Activated naive CD4-positive, alpha-beta T cell treated with anti-CD3 and anti-CD28 coated beads for 36 hours (primary cell): ENCODE measurements at regions not wholly inside any gene's neighbourhood (a gene's known extent, or its start where the extent isn't known, plus 50 kb on each side); places are given as distances from the start of the nearest gene placed in this dataset.

Experiments used
- CTCF ChIA-PET: fragments of 350-600 bp; sonication (Branson Sonifier 250); formaldehyde crosslinking; loops from one replicate; lab custom pipeline; 2021; ENCODE audit warnings: antibody characterized with exemption; lab: Charles Lee
- DNase-seq: peaks from one replicate; pipeline ENCODE4 v3.0.0-alpha.2; 2020
- H3K27ac Mint-ChIP-seq: one replicate; pipeline ENCODE4 v1.8.0; 2021; ENCODE audit warnings: mild to moderate bottlenecking, mixed read lengths
- H3K27me3 Mint-ChIP-seq: one replicate; pipeline ENCODE4 v1.8.0; 2021; ENCODE audit warnings: low read depth, mixed read lengths
- H3K36me3 Mint-ChIP-seq: one replicate; pipeline ENCODE4 v1.8.0; 2021; ENCODE audit warnings: low read depth, mixed read lengths
- H3K4me1 Mint-ChIP-seq: one replicate; pipeline ENCODE4 v1.8.0; 2021; ENCODE audit warnings: low read depth, mixed read lengths
- H3K4me3 Mint-ChIP-seq: one replicate; pipeline ENCODE4 v1.8.0; 2021; ENCODE audit warnings: mild to moderate bottlenecking, moderate library complexity, mixed read lengths
- H3K9me3 Mint-ChIP-seq: one replicate; pipeline ENCODE4 v1.8.0; 2021; ENCODE audit warnings: mixed read lengths
- intact Hi-C: fragments of 100-400 bp; cut with micrococcal nuclease; formaldehyde crosslinking; loops from one replicate; pipeline ENCODE4 v1.15.1; 2023

DNA sequence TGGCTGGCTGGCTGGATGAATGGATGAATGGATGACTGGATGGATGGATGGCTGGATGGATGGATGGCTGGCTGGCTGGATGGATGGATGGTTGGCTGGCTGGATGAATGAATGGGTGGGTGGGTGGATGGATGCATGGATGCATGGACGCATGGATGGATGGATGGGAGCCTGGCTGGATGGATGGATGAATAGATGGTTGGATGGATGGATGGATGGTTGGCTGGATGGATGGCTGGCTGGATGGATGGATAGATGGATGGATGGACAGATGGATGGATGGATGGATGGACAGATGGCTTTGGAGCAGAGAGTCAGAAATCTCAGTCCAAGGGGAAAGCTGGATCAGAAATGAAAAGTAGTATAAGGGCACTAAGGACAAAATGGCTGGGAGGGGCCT lies 106.4 kb upstream of the SERP2 start:
- Mint-ChIP-seq H3K9me3 (no peaks in the 10 kb centered on the region), H3K36me3 (no peaks in the 10 kb centered on the region), H3K4me1 (peaks cover 25% of the 10 kb centered on the region), H3K27ac (no peak overlapping the region), H3K27me3 (peaks cover 4% of the 10 kb centered on the region), H3K4me3 (no peak overlapping the region)
- intact Hi-C loops = no loop called here
- CTCF ChIA-PET = interaction anchor here (0.6 to 1.1 kb wide), 2 partner anchors 11 to 1288 kb away, joined by 3 read pairs; no protein-coding TSS in a partner anchor
- no peak for DNase-seq

DNA sequence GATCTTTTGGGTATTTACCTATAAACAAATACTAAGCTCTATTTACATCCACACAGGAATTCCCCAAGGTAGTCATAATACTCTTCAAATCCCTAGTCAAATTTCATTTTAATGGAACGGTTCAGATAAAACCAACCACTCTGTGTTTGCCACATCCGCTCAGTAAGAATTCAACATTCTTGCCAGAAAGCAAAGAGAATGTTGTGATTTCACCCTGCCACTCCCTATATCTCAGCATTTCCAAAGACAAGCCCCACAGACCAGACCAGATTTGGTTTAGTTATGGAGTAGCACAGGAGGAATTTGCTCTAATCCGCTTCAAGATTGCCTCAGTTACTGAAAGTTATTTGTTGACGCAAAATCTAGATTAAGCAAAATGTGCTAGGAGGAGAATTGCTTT lies 105.6 kb upstream of the SERP2 start:
- CTCF ChIA-PET = interaction anchor here (0.6 to 1.1 kb wide), 2 partner anchors 10 to 1289 kb away, joined by 3 read pairs; no protein-coding TSS in a partner anchor
- no peak overlapping the region for H3K4me3 Mint-ChIP-seq
- no peak overlapping the region for H3K27ac Mint-ChIP-seq
- DNase-seq = no peak
- H3K4me1 Mint-ChIP-seq = peaks cover 28% of the 10 kb centered on the region
- intact Hi-C loops = no loop called here
- no peaks in the 10 kb centered on the region for H3K9me3 Mint-ChIP-seq
- H3K36me3 Mint-ChIP-seq = no peaks in the 10 kb centered on the region
- H3K27me3 Mint-ChIP-seq = peaks cover 4% of the 10 kb centered on the region

DNA sequence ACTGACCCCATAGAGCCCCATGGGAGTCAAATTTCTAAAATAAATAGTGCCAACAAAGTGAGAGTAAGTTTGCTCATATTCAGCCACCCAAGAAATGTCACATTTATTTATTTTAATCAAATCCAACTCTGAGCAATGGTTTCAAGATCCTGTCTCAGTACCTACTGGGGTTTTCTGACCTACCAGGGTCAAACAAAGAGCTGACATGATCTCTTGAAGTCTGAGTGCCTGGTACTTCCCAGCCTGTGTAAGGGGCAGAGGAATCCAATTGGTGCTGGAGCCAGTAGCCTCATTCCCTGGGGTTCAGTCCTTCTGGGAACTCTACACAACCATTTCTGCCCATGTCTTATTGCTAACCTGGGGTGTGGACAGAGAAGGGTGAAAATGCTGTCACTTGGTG lies 104.6 kb upstream of the SERP2 start:
- CTCF ChIA-PET = interaction anchor here (0.6 to 0.7 kb wide), 2 partner anchors 33 to 1410 kb away, joined by 3 read pairs; no protein-coding TSS in a partner anchor
- Mint-ChIP-seq H3K36me3 (no peaks in the 10 kb centered on the region), H3K9me3 (no peaks in the 10 kb centered on the region), H3K27me3 (no peaks in the 10 kb centered on the region), H3K4me3 (no peak overlapping the region), H3K4me1 (peaks cover 35% of the 10 kb centered on the region), H3K27ac (no peak overlapping the region)
- intact Hi-C loops = loop anchor here (1.0 kb wide), 1 partner anchor 10 kb away; no protein-coding TSS in a partner anchor
- no peak for DNase-seq

DNA sequence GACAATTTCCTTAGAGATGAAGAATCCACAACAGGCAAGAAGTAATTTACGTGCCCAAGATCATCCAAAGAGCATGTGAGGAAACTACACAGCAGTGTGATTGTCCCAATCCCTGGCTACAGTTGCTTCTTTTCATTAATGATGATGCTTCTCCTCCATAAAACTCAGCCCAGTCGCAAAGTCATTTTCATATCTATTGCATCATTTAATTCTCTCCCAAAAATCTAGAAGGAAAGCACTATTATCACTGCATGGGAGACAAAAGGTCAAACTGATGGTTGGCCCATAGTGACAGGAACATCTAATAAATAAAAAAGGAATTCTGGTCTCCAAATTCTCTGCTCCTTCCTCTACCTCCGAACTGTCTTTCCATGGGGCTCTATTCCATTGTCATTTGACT lies 103.5 kb upstream of the SERP2 start:
- H3K9me3 Mint-ChIP-seq = no peaks in the 10 kb centered on the region
- intact Hi-C loops = loop anchor here (10.0 kb wide), 2 partner anchors 1205 to 1995 kb away; partner anchors contain the start of gene AKAP11
- CTCF ChIA-PET = no interaction called here
- no peak overlapping the region for H3K4me3 Mint-ChIP-seq
- DNase-seq = no peak
- H3K36me3 Mint-ChIP-seq = no peaks in the 10 kb centered on the region
- no peak overlapping the region for H3K27ac Mint-ChIP-seq
- H3K27me3 Mint-ChIP-seq = no peaks in the 10 kb centered on the region
- peaks cover 47% of the 10 kb centered on the region for H3K4me1 Mint-ChIP-seq

DNA sequence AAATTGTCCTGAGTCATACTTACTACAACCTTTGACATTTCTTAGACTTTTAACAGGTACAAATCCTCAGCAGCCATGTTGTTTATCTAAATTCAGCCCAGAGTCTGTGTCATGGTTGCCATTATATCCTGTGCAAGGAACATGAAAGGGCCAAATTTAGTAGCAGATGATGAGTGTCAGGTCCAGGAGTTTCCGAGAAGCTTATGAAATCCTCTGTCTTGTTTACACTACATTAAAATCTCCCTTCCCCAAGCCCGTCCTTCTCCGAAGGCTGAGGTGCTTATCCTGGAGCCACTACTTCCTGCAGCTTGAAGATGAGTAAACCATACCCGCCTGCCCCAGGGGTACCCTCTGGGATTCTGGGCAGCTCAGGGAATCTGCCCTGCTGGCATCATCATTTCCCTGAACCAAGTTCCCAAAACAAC lies 102.6 kb upstream of the SERP2 start:
- Mint-ChIP-seq H3K9me3 (no peaks in the 10 kb centered on the region), H3K4me1 (peaks cover 56% of the 10 kb centered on the region), H3K4me3 (no peak overlapping the region), H3K27ac (peak overlapping the region; percentile 65), H3K27me3 (no peaks in the 10 kb centered on the region), H3K36me3 (no peaks in the 10 kb centered on the region)
- DNase-seq = peak; percentile 16
- intact Hi-C loops = loop anchor here (10.0 kb wide), 2 partner anchors 1206 to 1996 kb away; partner anchors contain the start of gene AKAP11
- CTCF ChIA-PET = no interaction called here

DNA sequence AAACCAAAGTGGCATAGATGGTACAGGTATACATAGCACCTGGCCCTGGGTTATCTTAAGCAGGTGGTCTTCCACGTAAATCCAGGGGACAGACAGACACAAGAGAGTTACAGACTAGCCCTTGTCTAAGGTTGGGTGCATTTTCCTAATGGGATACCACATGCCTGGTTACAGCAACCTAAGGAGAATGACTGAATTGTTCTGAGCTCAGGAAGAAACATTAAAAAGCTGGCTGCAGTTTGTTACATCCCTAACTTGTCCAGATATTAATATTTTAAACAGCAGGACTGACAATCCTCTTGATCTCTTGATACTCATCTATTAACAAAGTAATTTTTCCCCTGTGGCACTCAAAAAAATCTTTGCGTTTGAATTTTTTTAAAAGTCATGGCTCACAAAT lies 102.2 kb upstream of the SERP2 start:
- Mint-ChIP-seq H3K4me3 (no peak overlapping the region), H3K9me3 (no peaks in the 10 kb centered on the region), H3K4me1 (peaks cover 56% of the 10 kb centered on the region), H3K27ac (no peak overlapping the region), H3K36me3 (no peaks in the 10 kb centered on the region), H3K27me3 (no peaks in the 10 kb centered on the region)
- CTCF ChIA-PET = interaction anchor here (1.3 kb wide), 1 partner anchor 28 kb away, joined by 3 read pairs; no protein-coding TSS in a partner anchor
- intact Hi-C loops = loop anchor here (10.0 kb wide), 2 partner anchors 1207 to 1997 kb away; partner anchors contain the start of gene AKAP11
- no peak for DNase-seq

DNA sequence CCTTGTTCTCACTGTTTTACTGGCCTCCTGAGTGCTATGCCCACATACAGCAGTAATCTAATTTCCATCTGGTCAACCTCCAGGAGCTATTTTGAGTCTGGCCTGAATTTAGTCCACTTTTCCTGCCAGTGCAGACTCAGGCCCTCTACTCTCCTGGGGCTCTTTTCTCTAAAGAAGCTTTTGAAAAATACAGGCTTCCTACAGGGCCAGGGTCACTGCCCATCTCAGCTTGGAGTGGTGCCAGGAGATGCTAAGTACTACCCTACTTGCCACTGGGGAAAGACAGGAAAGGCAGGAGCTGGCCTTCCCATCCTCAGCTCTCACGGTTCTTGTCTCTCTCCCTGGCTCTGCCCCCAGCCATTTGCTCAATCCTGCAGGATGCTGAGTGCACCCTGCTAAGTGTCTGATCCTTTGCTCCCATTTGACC lies 101.7 kb upstream of the SERP2 start:
- CTCF ChIA-PET = interaction anchor here (1.3 kb wide), 1 partner anchor 28 kb away, joined by 3 read pairs; no protein-coding TSS in a partner anchor
- no peak for DNase-seq
- H3K27ac Mint-ChIP-seq = no peak overlapping the region
- no peaks in the 10 kb centered on the region for H3K27me3 Mint-ChIP-seq
- H3K9me3 Mint-ChIP-seq = no peaks in the 10 kb centered on the region
- intact Hi-C loops = loop anchor here (10.0 kb wide), 2 partner anchors 1207 to 1997 kb away; partner anchors contain the start of gene AKAP11
- H3K4me1 Mint-ChIP-seq = peaks cover 56% of the 10 kb centered on the region
- H3K36me3 Mint-ChIP-seq = no peaks in the 10 kb centered on the region
- no peak overlapping the region for H3K4me3 Mint-ChIP-seq

DNA sequence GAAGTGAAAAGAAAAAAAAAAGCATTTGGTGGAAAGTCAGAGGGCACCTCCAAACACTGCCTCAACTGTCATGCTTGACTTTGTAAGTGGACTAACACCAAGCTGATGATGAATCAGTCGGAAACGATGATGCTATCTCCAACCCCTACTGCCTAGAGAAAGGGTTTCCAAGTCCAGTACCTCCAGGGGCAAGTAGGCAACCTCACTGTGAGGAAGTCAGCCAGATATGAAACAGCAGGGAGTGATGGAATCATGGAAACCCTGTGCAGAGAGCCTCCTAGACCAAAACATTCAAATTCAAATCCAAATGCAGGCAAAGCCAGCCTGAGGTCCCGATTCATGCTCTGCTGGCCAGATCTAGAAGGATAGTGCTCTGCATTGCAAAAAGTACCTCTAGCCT lies 100.9 kb upstream of the SERP2 start:
- no peaks in the 10 kb centered on the region for H3K9me3 Mint-ChIP-seq
- no peak overlapping the region for H3K4me3 Mint-ChIP-seq
- no peak for DNase-seq
- CTCF ChIA-PET = interaction anchor here (1.3 kb wide), 1 partner anchor 29 kb away, joined by 3 read pairs; no protein-coding TSS in a partner anchor
- intact Hi-C loops = loop anchor here (10.0 kb wide), 2 partner anchors 1208 to 1998 kb away; partner anchors contain the start of gene AKAP11
- H3K36me3 Mint-ChIP-seq = no peaks in the 10 kb centered on the region
- no peak overlapping the region for H3K27ac Mint-ChIP-seq
- H3K4me1 Mint-ChIP-seq = peaks cover 58% of the 10 kb centered on the region
- no peaks in the 10 kb centered on the region for H3K27me3 Mint-ChIP-seq

DNA sequence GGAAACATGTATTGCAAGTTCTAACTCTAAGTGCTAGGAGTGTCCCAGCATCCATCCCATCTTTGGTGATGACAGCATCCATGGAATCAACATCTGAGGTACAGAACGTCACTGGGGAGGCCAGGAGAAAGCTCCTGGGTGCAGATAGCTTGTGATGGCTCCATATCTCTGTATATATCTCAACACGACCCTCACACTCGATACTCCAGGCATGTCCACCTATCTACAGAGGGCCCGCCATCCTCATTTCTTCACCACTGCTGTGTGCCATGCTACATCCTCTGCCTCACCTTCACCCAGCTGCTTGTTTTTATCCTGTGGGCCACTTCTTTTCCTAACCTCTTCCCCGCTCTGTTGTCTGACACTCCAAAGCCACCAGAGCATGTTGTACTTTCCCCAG lies 100.4 kb upstream of the SERP2 start:
- H3K27ac Mint-ChIP-seq = no peak overlapping the region
- no peaks in the 10 kb centered on the region for H3K9me3 Mint-ChIP-seq
- no peaks in the 10 kb centered on the region for H3K27me3 Mint-ChIP-seq
- intact Hi-C loops = loop anchor here (10.0 kb wide), 2 partner anchors 1208 to 1998 kb away; partner anchors contain the start of gene AKAP11
- peaks cover 64% of the 10 kb centered on the region for H3K4me1 Mint-ChIP-seq
- H3K36me3 Mint-ChIP-seq = no peaks in the 10 kb centered on the region
- no peak for DNase-seq
- CTCF ChIA-PET = no interaction called here
- peak overlapping the region; percentile 53 for H3K4me3 Mint-ChIP-seq

DNA sequence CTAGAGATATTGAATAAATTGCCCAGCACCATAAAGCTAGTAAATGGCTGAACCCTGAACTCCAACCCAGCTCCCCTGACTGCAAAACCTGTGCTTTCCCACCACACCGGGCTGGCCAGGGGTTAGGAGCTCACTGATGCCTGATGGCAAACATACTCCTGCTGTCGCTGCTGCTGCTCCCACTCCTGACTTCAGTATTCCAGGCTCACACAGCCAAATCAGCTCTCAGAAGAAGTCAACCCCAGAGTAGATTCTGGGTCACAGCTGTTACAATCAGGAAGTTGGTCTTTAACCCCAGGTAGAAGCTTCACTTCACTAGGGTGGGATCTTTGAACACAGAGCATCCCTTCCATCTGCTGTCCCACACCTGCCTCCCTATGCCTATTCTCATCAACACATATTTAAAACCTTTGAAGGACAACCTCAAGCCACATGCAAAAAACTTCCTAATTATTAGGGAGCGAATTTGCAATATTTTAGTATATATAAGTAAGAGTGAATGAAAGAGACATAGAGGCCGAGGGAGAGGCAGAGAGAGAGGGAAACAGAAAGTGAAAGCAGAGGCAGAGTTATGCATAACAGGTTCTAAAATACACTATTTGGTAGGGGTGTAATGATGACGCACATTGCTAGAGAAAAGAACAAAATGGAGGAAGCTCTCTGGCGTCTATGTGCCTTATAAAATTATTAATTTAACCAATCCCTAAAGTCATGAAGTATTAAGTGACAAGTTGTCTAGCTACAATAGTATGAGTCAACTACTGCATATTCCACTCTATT lies 99.4 kb upstream of the SERP2 start:
- Mint-ChIP-seq H3K27me3 (no peaks in the 10 kb centered on the region), H3K9me3 (no peaks in the 10 kb centered on the region), H3K36me3 (no peaks in the 10 kb centered on the region), H3K27ac (peak overlapping the region; percentile 89), H3K4me1 (peaks cover 65% of the 10 kb centered on the region), H3K4me3 (peak overlapping the region; percentile 70)
- CTCF ChIA-PET = interaction anchor here (1.1 to 1.4 kb wide), 2 partner anchors 33 to 160 kb away, joined by 3 read pairs; no protein-coding TSS in a partner anchor
- intact Hi-C loops = loop anchor here (1.0 to 10.0 kb wide), 5 partner anchors 15 to 1999 kb away; partner anchors contain the start of gene AKAP11
- DNase-seq = peak; percentile 27

DNA sequence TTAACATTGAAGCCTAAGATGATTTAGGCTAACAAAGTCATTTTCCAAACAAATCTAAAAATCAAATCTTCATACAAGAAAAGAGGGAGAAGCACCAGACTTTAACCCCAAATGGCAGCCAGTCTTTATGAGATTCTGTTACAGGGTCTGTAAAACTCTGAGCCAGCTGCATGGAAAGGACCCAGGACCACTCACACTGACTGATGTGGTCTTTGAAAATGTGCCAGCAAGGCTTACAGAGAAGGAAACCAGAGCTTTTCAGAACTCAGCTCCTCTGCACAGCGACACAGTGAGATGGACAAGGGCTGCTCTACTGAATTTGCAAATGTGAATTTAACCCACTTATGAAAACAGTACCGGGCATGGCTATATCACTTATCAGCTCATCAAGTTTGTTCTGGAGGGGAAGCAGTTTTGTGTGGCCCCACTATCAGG lies 98.8 kb upstream of the SERP2 start:
- H3K27ac Mint-ChIP-seq = peak overlapping the region; percentile 89
- DNase-seq = peak; percentile 16
- peaks cover 65% of the 10 kb centered on the region for H3K4me1 Mint-ChIP-seq
- H3K9me3 Mint-ChIP-seq = no peaks in the 10 kb centered on the region
- no peaks in the 10 kb centered on the region for H3K27me3 Mint-ChIP-seq
- CTCF ChIA-PET = interaction anchor here (1.1 to 1.4 kb wide), 2 partner anchors 32 to 159 kb away, joined by 3 read pairs; no protein-coding TSS in a partner anchor
- intact Hi-C loops = loop anchor here (1.0 to 10.0 kb wide), 5 partner anchors 15 to 2000 kb away; partner anchors contain the start of gene AKAP11
- no peaks in the 10 kb centered on the region for H3K36me3 Mint-ChIP-seq
- peak overlapping the region; percentile 70 for H3K4me3 Mint-ChIP-seq

DNA sequence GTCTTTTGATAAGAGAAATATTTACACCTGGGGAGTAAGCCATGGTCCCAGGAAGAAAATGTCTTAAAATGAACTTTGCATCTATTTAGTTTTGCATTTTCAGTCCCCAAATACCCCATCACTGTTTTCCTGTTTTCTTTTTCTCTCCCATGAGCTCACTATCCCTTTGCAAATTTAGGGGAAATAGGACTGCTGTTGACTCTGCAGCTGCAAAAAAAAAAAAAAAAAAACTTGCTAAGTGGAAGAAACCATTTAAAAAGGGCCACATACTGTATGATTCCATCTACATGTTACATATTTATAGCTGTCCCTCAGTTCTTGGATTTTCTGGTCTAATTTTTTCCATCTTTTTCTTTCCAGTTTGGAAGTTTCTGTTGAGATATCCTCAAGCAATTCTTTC lies 98.2 kb upstream of the SERP2 start:
- Mint-ChIP-seq H3K4me1 (peaks cover 61% of the 10 kb centered on the region), H3K27ac (peak overlapping the region; percentile 89), H3K9me3 (no peaks in the 10 kb centered on the region), H3K27me3 (no peaks in the 10 kb centered on the region), H3K4me3 (no peak overlapping the region), H3K36me3 (no peaks in the 10 kb centered on the region)
- intact Hi-C loops = loop anchor here (10.0 kb wide), 2 partner anchors 1211 to 2001 kb away; partner anchors contain the start of gene AKAP11
- CTCF ChIA-PET = interaction anchor here (1.1 kb wide), 1 partner anchor 159 kb away, joined by 3 read pairs; no protein-coding TSS in a partner anchor
- no peak for DNase-seq
